H9 (cell line): ENCODE measurements at regions not wholly inside any gene's neighbourhood (a gene's known extent, or its start where the extent isn't known, plus 50 kb on each side); places are given as distances from the start of the nearest gene placed in this dataset.

ENCODE experiments used
- DNase-seq: peaks from one replicate; pipeline ENCODE4 v3.0.0-alpha.2; 2017
- H2AFZ ChIP-seq: one replicate; pipeline ENCODE4 v1.6.1; 2013; ENCODE audit warnings: mild to moderate bottlenecking, low read length, control low read depth, moderate library complexity
- H2AK5ac ChIP-seq: 2 replicates; pipeline ENCODE4 v1.6.1; 2013; ENCODE audit warnings: low read length, control low read depth, mixed read lengths; ENCODE audit not compliant: insufficient read length
- H2BK120ac ChIP-seq: one replicate; pipeline ENCODE4 v1.6.1; 2013; ENCODE audit warnings: low read depth, mild to moderate bottlenecking, low read length, control low read depth, inconsistent platforms; ENCODE audit not compliant: poor library complexity, severe bottlenecking
- H2BK12ac ChIP-seq: 2 replicates; pipeline ENCODE4 v1.6.1; 2013; ENCODE audit warnings: low read length, control low read depth, mixed read lengths, low read depth; ENCODE audit not compliant: insufficient read length
- H2BK15ac ChIP-seq: 2 replicates; pipeline ENCODE4 v1.6.1; 2013; ENCODE audit warnings: low read depth, low read length, control low read depth
- H2BK20ac ChIP-seq: one replicate; pipeline ENCODE4 v1.6.1; 2013; ENCODE audit warnings: low read depth, mild to moderate bottlenecking, low read length, control low read depth, inconsistent platforms; ENCODE audit not compliant: poor library complexity, severe bottlenecking
- H2BK5ac ChIP-seq: 2 replicates; pipeline ENCODE4 v1.6.1; 2013; ENCODE audit warnings: low read length, control low read depth, mixed read lengths; ENCODE audit not compliant: insufficient read length
- H3K14ac ChIP-seq: 2 replicates; pipeline ENCODE4 v1.6.1; 2013; ENCODE audit warnings: low read length, control low read depth; ENCODE audit not compliant: insufficient read depth
- H3K18ac ChIP-seq: 2 replicates; pipeline ENCODE4 v1.6.1; 2013; ENCODE audit warnings: low read depth, mild to moderate bottlenecking, mixed read lengths, low read length, control low read depth; ENCODE audit not compliant: insufficient read length
- H3K23ac ChIP-seq: 2 replicates; pipeline ENCODE4 v1.6.1; 2013; ENCODE audit warnings: low read length, control low read depth, mixed read lengths, low read depth; ENCODE audit not compliant: insufficient read length
- H3K23me2 ChIP-seq: 2 replicates; pipeline ENCODE4 v1.6.1; 2013; ENCODE audit warnings: low read depth, mild to moderate bottlenecking, mixed read lengths, low read length, control low read depth; ENCODE audit not compliant: insufficient read length, poor library complexity, severe bottlenecking
- H3K27ac ChIP-seq: 2 replicates; pipeline ENCODE4 v1.5.1; 2013; ENCODE audit warnings: low read length, control low read depth, mixed read lengths, low read depth; ENCODE audit not compliant: insufficient read length
- H3K27me3 ChIP-seq: 2 replicates; pipeline ENCODE4 v1.6.1; 2013; ENCODE audit warnings: low read length, control low read depth, inconsistent platforms; ENCODE audit not compliant: insufficient read depth
- H3K4ac ChIP-seq: 2 replicates; pipeline ENCODE4 v1.6.1; 2013; ENCODE audit warnings: low read depth, mild to moderate bottlenecking, control low read depth, inconsistent platforms, low read length, moderate library complexity
- H3K4me1 ChIP-seq: 2 replicates; pipeline ENCODE4 v1.6.1; 2013; ENCODE audit warnings: low read length, control low read depth, inconsistent platforms; ENCODE audit not compliant: insufficient read depth
- H3K4me2 ChIP-seq: 2 replicates; pipeline ENCODE4 v1.6.1; 2013; ENCODE audit warnings: low read length, control low read depth, mixed read lengths; ENCODE audit not compliant: insufficient read length, insufficient read depth
- H3K56ac ChIP-seq: 2 replicates; pipeline ENCODE4 v1.6.1; 2013; ENCODE audit warnings: low read depth, mild to moderate bottlenecking, mixed read lengths, low read length, control low read depth; ENCODE audit not compliant: insufficient read length
- H3K79me1 ChIP-seq: 2 replicates; pipeline ENCODE4 v1.6.1; 2013; ENCODE audit warnings: low read depth, mild to moderate bottlenecking, moderate library complexity, low read length, control low read depth, inconsistent platforms; ENCODE audit not compliant: insufficient read depth, poor library complexity, severe bottlenecking
- H3K79me2 ChIP-seq: 2 replicates; pipeline ENCODE4 v1.6.1; 2013; ENCODE audit warnings: low read length, control low read depth, inconsistent platforms; ENCODE audit not compliant: insufficient read depth
- H3K9ac ChIP-seq: 2 replicates; pipeline ENCODE4 v1.6.1; 2013; ENCODE audit warnings: low read length, control low read depth, mixed read lengths; ENCODE audit not compliant: insufficient read length; ENCODE audit errors: extremely low read depth
- H3K9me3 ChIP-seq: one replicate; pipeline ENCODE4 v1.6.1; 2013; ENCODE audit warnings: low read depth, low read length, inconsistent platforms; ENCODE audit not compliant: control insufficient read depth
- H3T11ph ChIP-seq: one replicate; pipeline ENCODE4 v1.6.1; 2013; ENCODE audit warnings: mild to moderate bottlenecking, low read length, control low read depth, inconsistent platforms
- H4K20me1 ChIP-seq: one replicate; pipeline ENCODE4 v1.6.1; 2013; ENCODE audit not compliant: control insufficient read depth, insufficient read length, insufficient read depth
- H4K5ac ChIP-seq: 2 replicates; pipeline ENCODE4 v1.6.1; 2013; ENCODE audit warnings: low read depth, mild to moderate bottlenecking, mixed read lengths, low read length, control low read depth; ENCODE audit not compliant: insufficient read length
- H4K8ac ChIP-seq: replicated peaks from 2 replicates; pipeline ENCODE4 v1.6.1; 2013; ENCODE audit warnings: low read length, control low read depth, mixed read lengths, low read depth; ENCODE audit not compliant: insufficient read length
- H4K91ac ChIP-seq: 2 replicates; pipeline ENCODE4 v1.6.1; 2013; ENCODE audit warnings: low read depth, mild to moderate bottlenecking, moderate library complexity, mixed read lengths, low read length, control low read depth; ENCODE audit not compliant: insufficient read length
- H3K27ac Mint-ChIP-seq, 3 experiments: 2 replicates in 2 of 3; 3 replicates in 1 of 3; pipeline ENCODE4 v1.8.0; 2020 to 2021; ENCODE audit warnings: mixed read lengths in 3 of 3, mild to moderate bottlenecking in 1 of 3, moderate library complexity in 1 of 3
- H3K27me3 Mint-ChIP-seq: 2 replicates; pipeline ENCODE4 v1.8.0; 2021; ENCODE audit warnings: low read depth, mild to moderate bottlenecking, moderate library complexity, mixed read lengths
- H3K36me3 Mint-ChIP-seq, 3 experiments: 2 replicates in 2 of 3; 3 replicates in 1 of 3; pipeline ENCODE4 v1.8.0; 2020 to 2021; ENCODE audit warnings: low read depth in 3 of 3, mixed read lengths in 3 of 3; ENCODE audit not compliant: insufficient read depth in 1 of 3
- H3K4me1 Mint-ChIP-seq, 2 experiments: 2 replicates each; pipeline ENCODE4 v1.8.0; 2020; ENCODE audit warnings: mixed read lengths in 2 of 2
- H3K4me3 Mint-ChIP-seq, 2 experiments: 2 replicates in 1 of 2; 3 replicates in 1 of 2; pipeline ENCODE4 v1.8.0; 2020 to 2021; ENCODE audit warnings: mild to moderate bottlenecking in 2 of 2, mixed read lengths in 2 of 2, moderate library complexity in 1 of 2
- H3K9me3 Mint-ChIP-seq, 2 experiments: 2 replicates in 1 of 2; 3 replicates in 1 of 2; pipeline ENCODE4 v1.8.0; 2020; ENCODE audit warnings: mild to moderate bottlenecking in 2 of 2, mixed read lengths in 2 of 2, moderate library complexity in 1 of 2
- CTCF ChIP-seq: fragments of 200-600 bp; sonication (generic); conservative IDR thresholded peaks from 3 replicates; pipeline ENCODE4 v1.8.0; 2021; ENCODE audit warnings: antibody characterized with exemption, mild to moderate bottlenecking
- WGBS: extraction: QIAGEN DNeasy Blood & Tissue Kit; methylation state at CpG from one replicate; pipeline ENCODE4 v1.1.7; 2013; ENCODE audit warnings: missing lambda C conversion rate, low lambda C conversion rate, mixed read lengths; ENCODE audit not compliant: insufficient read length; ENCODE audit errors: extremely low coverage; 5-methylcytosine and 5-hydroxymethylcytosine counted together

GRCh38 chr12:115163710-115164109 lies 479.7 kb upstream of the TBX3 start:
- Histone ChIP-seq H2BK12ac (no peak overlapping the region), H4K91ac (no peak overlapping the region), H3K79me2 (no peaks in the 10 kb centered on the region), H3K9ac (no peak overlapping the region), H2AK5ac (no peak overlapping the region), H3K23me2 (no peaks in the 10 kb centered on the region), H3K4me1 (no peaks in the 10 kb centered on the region), H2BK120ac (no peak overlapping the region), H3K18ac (no peak overlapping the region), H2BK5ac (no peak overlapping the region), H3T11ph (no peak overlapping the region), H2BK20ac (no peak overlapping the region), H4K8ac (no peak overlapping the region), H3K27ac (no peak overlapping the region), H4K20me1 (no peaks in the 10 kb centered on the region), H3K4ac (no peak overlapping the region), H3K4me2 (no peak overlapping the region), H3K9me3 (no peaks in the 10 kb centered on the region), H2BK15ac (no peak overlapping the region), H3K56ac (no peak overlapping the region), H3K27me3 (no peaks in the 10 kb centered on the region), H2AFZ (no peak overlapping the region), H3K79me1 (no peaks in the 10 kb centered on the region), H3K23ac (no peak overlapping the region), H3K14ac (no peak overlapping the region), H4K5ac (no peak overlapping the region)
- Mint-ChIP-seq H3K36me3 (no peaks in the 10 kb centered on the region), H3K4me1 (peaks cover 2 to 5% of the 10 kb centered on the region in 2 experiments; a peak in 3 of 4 replicates), H3K27ac (no peak overlapping the region), H3K9me3 (no peaks in the 10 kb centered on the region), H3K27me3 (peaks cover 11% of the 10 kb centered on the region), H3K4me3 (no peak overlapping the region)
- DNase-seq, result no peak
- WGBS, result no CpG with 5 or more reads among the region's 8 CpGs
- TF ChIP-seq CTCF, result no peak
